ENCODE measurements at regions not wholly inside any gene's neighbourhood (a gene's known extent, or its start where the extent isn't known, plus 50 kb on each side); places are given as distances from the start of the nearest gene placed in this dataset.

- no peak for TF ChIP-seq ZFX (IDR thresholded peaks at IDR 0.05; ENCODE audit: borderline replicate concordance)
- TF ChIP-seq CTCF (IDR thresholded peaks at IDR 0.05) = no peak
- H3K27ac ChIP-seq = no peak overlapping the region
Measured at GRCh38 chr21:34205811-34206571, 132.6 kb downstream of the MRPS6 start.

GRCh38 chr21:34213959-34214358 lies 140.6 kb downstream of the MRPS6 start:
- H3K27ac ChIP-seq = no peak overlapping the region
- no peak for TF ChIP-seq ZFX (IDR thresholded peaks at IDR 0.05; ENCODE audit: borderline replicate concordance)
- no peak for TF ChIP-seq CTCF (IDR thresholded peaks at IDR 0.05)

- no peak overlapping the region for H3K27ac ChIP-seq
- no peak for TF ChIP-seq ZFX (IDR thresholded peaks at IDR 0.05; ENCODE audit: borderline replicate concordance)
Measured at GRCh38 chr21:34215501-34215900, 142.1 kb downstream of the MRPS6 start.

- TF ChIP-seq ZFX (IDR thresholded peaks at IDR 0.05; ENCODE audit: borderline replicate concordance) = no peak
- TF ChIP-seq CTCF (IDR thresholded peaks at IDR 0.05) = no peak
Measured at GRCh38 chr21:34215911-34216717, 142.7 kb downstream of the MRPS6 start.

GRCh38 chr21:34216718-34217032 lies 143.3 kb downstream of the MRPS6 start:
- H3K27ac ChIP-seq = no peak overlapping the region
- TF ChIP-seq ZFX (IDR thresholded peaks at IDR 0.05; ENCODE audit: borderline replicate concordance) (no peak), CTCF (IDR thresholded peaks at IDR 0.05) (no peak)

More at GRCh38 chr21:34215911-34216717, 142.7 kb downstream of the MRPS6 start:
- no peak overlapping the region for H3K27ac ChIP-seq

- no peak overlapping the region for H3K27ac ChIP-seq
- TF ChIP-seq ZFX (IDR thresholded peaks at IDR 0.05; ENCODE audit: borderline replicate concordance) (no peak), CTCF (IDR thresholded peaks at IDR 0.05) (no peak)
Measured at GRCh38 chr21:34217263-34217662, 143.9 kb downstream of the MRPS6 start.

GRCh38 chr21:34219334-34220060 lies 144.3 kb upstream of the KCNE2 start:
- TF ChIP-seq ZFX (IDR thresholded peaks at IDR 0.05; ENCODE audit: borderline replicate concordance) = no peak
- H3K27ac ChIP-seq = no peak overlapping the region
